Adrenal gland (tissue), 5 donors: ENCODE measurements at regions not wholly inside any gene's neighbourhood (a gene's known extent, or its start where the extent isn't known, plus 50 kb on each side); places are given as distances from the start of the nearest gene placed in this dataset.

Source experiments
- POLR2A ChIP-seq, 2 donors: fragments of 450-650 bp; IDR thresholded peaks; one replicate each; pipeline ENCODE4 v1.6.1; 2017; ENCODE audit warnings: antibody characterized with exemption in 2 of 2, mild to moderate bottlenecking in 2 of 2, moderate library complexity in 1 of 2
- TF ChIP-seq, protein P1 (sequence below), 6 experiments: fragments of 450-650 bp in 4 of 6; fragments of 200-600 bp in 2 of 6; sonication (generic) in 1 of 6; IDR thresholded peaks; 1 replicate in 5 of 6; 2 replicates in 1 of 6; pipeline versions ENCODE4 v1.5.1 to v1.8.0; 2016 to 2021; ENCODE audit warnings: antibody characterized with exemption in 6 of 6, mild to moderate bottlenecking in 2 of 6, moderate library complexity in 1 of 6
- donor health status: DM: no; HTN: no; CAD: no.

DNA sequence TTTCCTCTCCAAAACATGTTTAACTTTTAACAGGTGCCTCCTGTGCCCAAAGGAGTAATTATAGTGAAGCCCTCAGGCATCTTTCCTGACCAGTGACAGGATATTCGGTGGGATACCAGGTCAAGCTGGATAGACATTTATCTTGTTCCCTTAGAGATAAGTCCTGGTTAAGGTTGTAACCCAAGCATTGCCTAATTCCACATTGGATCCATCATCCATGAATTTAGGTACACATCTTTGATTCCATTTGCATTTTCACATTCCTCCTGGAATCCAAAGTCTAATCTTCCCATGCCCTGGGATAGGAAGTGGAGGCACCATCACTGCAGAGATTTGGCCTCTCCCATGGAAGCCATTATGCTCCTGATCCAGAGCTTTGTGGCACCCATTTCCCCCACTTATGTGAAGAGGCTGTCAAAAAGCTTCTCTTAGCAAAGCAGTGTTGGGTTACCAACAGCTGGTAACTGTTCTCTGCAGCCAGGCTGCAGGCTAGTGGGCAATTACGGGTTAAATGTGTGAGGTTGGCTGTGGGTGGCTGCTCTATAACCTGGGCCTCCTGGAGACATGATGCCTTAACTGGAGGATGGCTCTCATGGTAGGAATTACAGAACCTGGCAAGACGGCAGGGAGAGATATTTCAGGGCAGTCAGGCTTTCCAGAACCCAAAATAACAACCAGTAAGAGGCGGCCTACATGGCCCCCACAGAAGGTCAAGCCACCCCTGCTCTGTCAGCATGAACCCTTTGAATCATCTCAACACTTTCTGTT lies 96.9 kb upstream of the VGLL2 start:
- TF ChIP-seq, protein P1, sequence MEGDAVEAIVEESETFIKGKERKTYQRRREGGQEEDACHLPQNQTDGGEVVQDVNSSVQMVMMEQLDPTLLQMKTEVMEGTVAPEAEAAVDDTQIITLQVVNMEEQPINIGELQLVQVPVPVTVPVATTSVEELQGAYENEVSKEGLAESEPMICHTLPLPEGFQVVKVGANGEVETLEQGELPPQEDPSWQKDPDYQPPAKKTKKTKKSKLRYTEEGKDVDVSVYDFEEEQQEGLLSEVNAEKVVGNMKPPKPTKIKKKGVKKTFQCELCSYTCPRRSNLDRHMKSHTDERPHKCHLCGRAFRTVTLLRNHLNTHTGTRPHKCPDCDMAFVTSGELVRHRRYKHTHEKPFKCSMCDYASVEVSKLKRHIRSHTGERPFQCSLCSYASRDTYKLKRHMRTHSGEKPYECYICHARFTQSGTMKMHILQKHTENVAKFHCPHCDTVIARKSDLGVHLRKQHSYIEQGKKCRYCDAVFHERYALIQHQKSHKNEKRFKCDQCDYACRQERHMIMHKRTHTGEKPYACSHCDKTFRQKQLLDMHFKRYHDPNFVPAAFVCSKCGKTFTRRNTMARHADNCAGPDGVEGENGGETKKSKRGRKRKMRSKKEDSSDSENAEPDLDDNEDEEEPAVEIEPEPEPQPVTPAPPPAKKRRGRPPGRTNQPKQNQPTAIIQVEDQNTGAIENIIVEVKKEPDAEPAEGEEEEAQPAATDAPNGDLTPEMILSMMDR (IDR thresholded peaks at IDR 0.05), result no peak
- no peak for TF ChIP-seq POLR2A (IDR thresholded peaks at IDR 0.05)
